Cardiac muscle cell (in vitro differentiated cells and primary cell): ENCODE measurements at regions not wholly inside any gene's neighbourhood (a gene's known extent, or its start where the extent isn't known, plus 50 kb on each side); places are given as distances from the start of the nearest gene placed in this dataset.

Experiments
- DNase-seq, 2 donors: peaks; one replicate each; pipeline versions ENCODE4 v3.0.0 to v3.0.0-alpha.2; 2010 to 2017; ENCODE audit warnings: low read depth in 1 of 2, low spot score in 1 of 2
- H3K27ac ChIP-seq: fragments of 200-600 bp; sonication (generic); 2 replicates; pipeline ENCODE4 v1.5.1; 2016
- H3K27me3 ChIP-seq: fragments of 200-600 bp; sonication (generic); 2 replicates; pipeline ENCODE4 v1.6.0; 2016; ENCODE audit warnings: control low read depth
- H3K36me3 ChIP-seq: fragments of 200-600 bp; sonication (generic); 2 replicates; pipeline ENCODE4 v1.5.1; 2016; ENCODE audit warnings: control low read depth
- H3K4me1 ChIP-seq: fragments of 200-600 bp; sonication (generic); 2 replicates; pipeline ENCODE4 v1.8.1; 2017; ENCODE audit warnings: low read depth, mild to moderate bottlenecking, mixed run types
- H3K4me3 ChIP-seq: fragments of 200-600 bp; sonication (generic); 2 replicates; pipeline ENCODE4 v1.5.1; 2016; ENCODE audit warnings: mild to moderate bottlenecking
- H3K9me3 ChIP-seq: fragments of 200-600 bp; sonication (generic); 2 replicates; pipeline ENCODE4 v1.5.1; 2017; ENCODE audit warnings: low read depth, mild to moderate bottlenecking, control low read depth
- TF ChIP-seq, protein P1 (sequence below): IDR thresholded peaks from 2 replicates; pipeline ENCODE4 v1.5.1; 2012; ENCODE audit warnings: low read depth, mild to moderate bottlenecking, low read length

GRCh38 chr14:71235875-71236274 lies 328.6 kb downstream of the PCNX1 start:
- H3K27ac ChIP-seq: no peak overlapping the region
- DNase-seq: peak in 1 of 2 donors; percentile 33
- TF ChIP-seq, protein P1, sequence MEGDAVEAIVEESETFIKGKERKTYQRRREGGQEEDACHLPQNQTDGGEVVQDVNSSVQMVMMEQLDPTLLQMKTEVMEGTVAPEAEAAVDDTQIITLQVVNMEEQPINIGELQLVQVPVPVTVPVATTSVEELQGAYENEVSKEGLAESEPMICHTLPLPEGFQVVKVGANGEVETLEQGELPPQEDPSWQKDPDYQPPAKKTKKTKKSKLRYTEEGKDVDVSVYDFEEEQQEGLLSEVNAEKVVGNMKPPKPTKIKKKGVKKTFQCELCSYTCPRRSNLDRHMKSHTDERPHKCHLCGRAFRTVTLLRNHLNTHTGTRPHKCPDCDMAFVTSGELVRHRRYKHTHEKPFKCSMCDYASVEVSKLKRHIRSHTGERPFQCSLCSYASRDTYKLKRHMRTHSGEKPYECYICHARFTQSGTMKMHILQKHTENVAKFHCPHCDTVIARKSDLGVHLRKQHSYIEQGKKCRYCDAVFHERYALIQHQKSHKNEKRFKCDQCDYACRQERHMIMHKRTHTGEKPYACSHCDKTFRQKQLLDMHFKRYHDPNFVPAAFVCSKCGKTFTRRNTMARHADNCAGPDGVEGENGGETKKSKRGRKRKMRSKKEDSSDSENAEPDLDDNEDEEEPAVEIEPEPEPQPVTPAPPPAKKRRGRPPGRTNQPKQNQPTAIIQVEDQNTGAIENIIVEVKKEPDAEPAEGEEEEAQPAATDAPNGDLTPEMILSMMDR: no peak

GRCh38 chr14:71236487-71236886 lies 329.2 kb downstream of the PCNX1 start:
- no peak for DNase-seq
- no peak overlapping the region for H3K27ac ChIP-seq
- no peaks in the 10 kb centered on the region for H3K27me3 ChIP-seq
- TF ChIP-seq, protein P1: no peak
- no peaks in the 10 kb centered on the region for H3K9me3 ChIP-seq
- no peaks in the 10 kb centered on the region for H3K36me3 ChIP-seq
- H3K4me1 ChIP-seq: no peaks in the 10 kb centered on the region
- H3K4me3 ChIP-seq: no peak overlapping the region

More at GRCh38 chr14:71235875-71236274, 328.6 kb downstream of the PCNX1 start:
- no peak overlapping the region for H3K4me3 ChIP-seq
- H3K27me3 ChIP-seq: no peaks in the 10 kb centered on the region
- H3K9me3 ChIP-seq: no peaks in the 10 kb centered on the region
- H3K36me3 ChIP-seq: no peaks in the 10 kb centered on the region
- no peaks in the 10 kb centered on the region for H3K4me1 ChIP-seq

- Histone ChIP-seq H3K4me1 (peaks cover 9% of the 10 kb centered on the region), H3K27ac (no peak overlapping the region), H3K36me3 (no peaks in the 10 kb centered on the region), H3K4me3 (no peak overlapping the region), H3K27me3 (no peaks in the 10 kb centered on the region), H3K9me3 (no peaks in the 10 kb centered on the region)
- no peak for DNase-seq
- TF ChIP-seq, protein P1: no peak
Measured at GRCh38 chr14:71237556-71237955, 330.3 kb downstream of the PCNX1 start.

DNA sequence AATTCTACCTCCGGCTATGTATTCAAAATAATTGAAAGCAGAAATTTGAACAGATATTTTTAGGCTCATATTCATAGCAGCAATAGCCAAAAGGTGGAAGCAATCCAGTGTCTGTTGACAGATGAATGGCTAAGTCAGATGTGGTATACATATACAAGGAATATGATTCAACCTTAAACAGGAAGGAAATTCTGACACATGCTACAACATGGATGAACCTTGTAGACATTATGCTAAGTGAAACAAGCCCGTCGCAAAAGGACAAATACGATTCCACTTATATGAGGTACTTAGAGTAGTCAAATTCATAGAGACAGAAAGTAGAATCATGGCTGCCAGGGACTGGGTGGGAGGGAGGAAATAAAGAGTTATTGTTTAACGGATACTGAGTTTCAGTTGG lies 331.6 kb downstream of the PCNX1 start:
- Histone ChIP-seq H3K4me1 (peaks cover 10% of the 10 kb centered on the region), H3K27ac (no peak overlapping the region), H3K9me3 (no peaks in the 10 kb centered on the region), H3K4me3 (no peak overlapping the region), H3K27me3 (no peaks in the 10 kb centered on the region), H3K36me3 (no peaks in the 10 kb centered on the region)
- DNase-seq: peak in 1 of 2 donors; percentile 54
- TF ChIP-seq, protein P1: no peak

DNA sequence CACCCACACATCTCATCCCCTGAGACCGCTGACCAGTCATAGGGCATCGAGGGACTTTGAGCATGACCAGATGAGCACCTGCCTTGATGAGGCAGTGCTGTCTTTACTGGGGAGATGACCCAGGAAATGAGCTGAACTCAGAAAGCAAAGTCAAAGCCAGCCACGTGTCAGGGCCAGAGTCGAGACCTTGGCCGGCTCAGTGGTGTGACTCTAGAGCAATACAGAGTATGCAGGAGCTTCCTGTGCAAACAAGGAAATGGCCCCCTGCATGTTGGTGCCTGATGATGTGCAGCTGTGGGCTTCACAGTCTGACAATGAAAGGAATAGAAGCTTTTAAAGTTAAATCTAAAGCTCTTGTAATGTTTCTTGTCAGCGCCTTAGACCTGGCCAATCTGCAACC lies 332.9 kb downstream of the PCNX1 start:
- H3K4me3 ChIP-seq: no peak overlapping the region
- no peaks in the 10 kb centered on the region for H3K36me3 ChIP-seq
- peak in 1 of 2 donors; percentile 30 for DNase-seq
- TF ChIP-seq, protein P1: no peak
- no peak overlapping the region for H3K27ac ChIP-seq
- H3K4me1 ChIP-seq: peaks cover 23% of the 10 kb centered on the region
- H3K27me3 ChIP-seq: no peaks in the 10 kb centered on the region
- H3K9me3 ChIP-seq: no peaks in the 10 kb centered on the region
